Smooth muscle cell (in vitro differentiated cells): ENCODE measurements at regions not wholly inside any gene's neighbourhood (a gene's known extent, or its start where the extent isn't known, plus 50 kb on each side); places are given as distances from the start of the nearest gene placed in this dataset.

Experiments
- DNase-seq: peaks from one replicate; lab custom pipeline; 2025; ENCODE audit not compliant: unreplicated experiment; lab: John Stamatoyannopoulos, UW
- H2AFZ ChIP-seq: fragments of 200-600 bp; sonication (generic); 2 replicates; pipeline ENCODE4 v1.6.0; 2016; ENCODE audit warnings: antibody characterized with exemption, low read depth, mild to moderate bottlenecking
- H3F3A ChIP-seq: fragments of 200-600 bp; sonication (generic); 2 replicates; pipeline ENCODE4 v1.6.0; 2017; ENCODE audit warnings: antibody characterized with exemption, low read depth
- H3K27ac ChIP-seq: fragments of 200-600 bp; sonication (generic); 2 replicates; pipeline ENCODE4 v1.5.1; 2016; ENCODE audit warnings: low read depth, mild to moderate bottlenecking
- H3K27me3 ChIP-seq: fragments of 200-600 bp; sonication (generic); 2 replicates; pipeline ENCODE4 v1.6.1; 2016; ENCODE audit warnings: low read depth, mild to moderate bottlenecking
- H3K36me3 ChIP-seq: fragments of 200-600 bp; sonication (generic); 2 replicates; pipeline ENCODE4 v1.5.1; 2016; ENCODE audit warnings: low read depth
- H3K4me1 ChIP-seq: fragments of 200-600 bp; sonication (generic); 2 replicates; pipeline ENCODE4 v1.5.1; 2016; ENCODE audit warnings: low read depth
- H3K4me2 ChIP-seq: fragments of 200-600 bp; sonication (generic); 2 replicates; pipeline ENCODE4 v1.6.0; 2016; ENCODE audit warnings: mild to moderate bottlenecking
- H3K4me3 ChIP-seq: fragments of 200-600 bp; sonication (generic); 2 replicates; pipeline ENCODE4 v1.5.1; 2016; ENCODE audit warnings: mild to moderate bottlenecking
- H3K79me2 ChIP-seq: fragments of 200-600 bp; sonication (generic); 2 replicates; pipeline ENCODE4 v1.6.0; 2016; ENCODE audit warnings: low read depth, mild to moderate bottlenecking
- H3K9ac ChIP-seq: fragments of 200-600 bp; sonication (generic); 2 replicates; pipeline ENCODE4 v1.6.0; 2016; ENCODE audit warnings: low read depth
- H3K9me3 ChIP-seq: fragments of 200-600 bp; sonication (generic); replicated peaks from 2 replicates; pipeline ENCODE4 v1.5.1; 2016; ENCODE audit warnings: low read depth
- H4K20me1 ChIP-seq: fragments of 200-600 bp; sonication (generic); 2 replicates; pipeline ENCODE4 v1.6.0; 2016; ENCODE audit warnings: low read depth
- CTCF ChIP-seq: fragments of 200-600 bp; sonication (generic); IDR thresholded peaks from 2 replicates; pipeline ENCODE4 v1.5.1; 2017; ENCODE audit warnings: borderline replicate concordance, mild to moderate bottlenecking, antibody characterized with exemption; ENCODE audit not compliant: insufficient read depth, poor library complexity, severe bottlenecking
- WGBS: methylation state at CpG from one replicate; pipeline ENCODE4 v1.1.7; 2016; ENCODE audit warnings: low lambda C conversion rate; 5-methylcytosine and 5-hydroxymethylcytosine counted together

- Histone ChIP-seq H3K36me3 (no peaks in the 10 kb centered on the region), H3K4me1 (no peaks in the 10 kb centered on the region), H2AFZ (no peak overlapping the region), H3K4me3 (no peak overlapping the region), H3K79me2 (no peaks in the 10 kb centered on the region), H3K27me3 (no peaks in the 10 kb centered on the region), H4K20me1 (no peaks in the 10 kb centered on the region), H3K9ac (no peak overlapping the region), H3K4me2 (no peak overlapping the region), H3K27ac (no peak overlapping the region), H3K9me3 (no peaks in the 10 kb centered on the region), H3F3A (no peaks in the 10 kb centered on the region)
- no peak for DNase-seq
- WGBS: 100% methylated on average over 1 of the region's 1 CpG
- no peak for TF ChIP-seq CTCF
These were observed 193.7 kb upstream of the FRMD6 start for GRCh38 chr14:51457843-51458562.

GRCh38 chr14:51458563-51458955, 193.2 kb upstream of the FRMD6 start:
- no peaks in the 10 kb centered on the region for H3K36me3 ChIP-seq
- H3K4me2 ChIP-seq: no peak overlapping the region
- no peak overlapping the region for H2AFZ ChIP-seq
- no peaks in the 10 kb centered on the region for H3F3A ChIP-seq
- no peaks in the 10 kb centered on the region for H3K79me2 ChIP-seq
- no peaks in the 10 kb centered on the region for H4K20me1 ChIP-seq
- H3K4me1 ChIP-seq: no peaks in the 10 kb centered on the region
- WGBS: 26% methylated on average over 1 of the region's 1 CpG
- no peak overlapping the region for H3K4me3 ChIP-seq
- no peak overlapping the region for H3K9ac ChIP-seq
- H3K27me3 ChIP-seq: no peaks in the 10 kb centered on the region
- DNase-seq: no peak
- H3K27ac ChIP-seq: peak overlapping the region; percentile 2
- H3K9me3 ChIP-seq: no peaks in the 10 kb centered on the region
- no peak for TF ChIP-seq CTCF

GRCh38 chr14:51460011-51460410, 191.7 kb upstream of the FRMD6 start:
- Histone ChIP-seq H3K27me3 (no peaks in the 10 kb centered on the region), H3K9me3 (no peaks in the 10 kb centered on the region), H3K36me3 (no peaks in the 10 kb centered on the region), H3K27ac (no peak overlapping the region), H3K9ac (no peak overlapping the region), H3K4me3 (no peak overlapping the region), H3K79me2 (no peaks in the 10 kb centered on the region), H3F3A (no peaks in the 10 kb centered on the region), H3K4me2 (no peak overlapping the region), H2AFZ (no peak overlapping the region), H3K4me1 (no peaks in the 10 kb centered on the region), H4K20me1 (no peaks in the 10 kb centered on the region)
- DNase-seq: no peak
- 66% methylated on average over 1 of the region's 1 CpG for WGBS
- TF ChIP-seq CTCF: no peak

- 77% methylated on average over 3 of the region's 3 CpGs for WGBS
- Histone ChIP-seq H3K27ac (no peak overlapping the region), H3K4me1 (no peaks in the 10 kb centered on the region)
These were observed 189.5 kb upstream of the FRMD6 start for GRCh38 chr14:51462182-51462581.

More at GRCh38 chr14:51462182-51462581, 189.5 kb upstream of the FRMD6 start:
- DNase-seq: no peak
- no peaks in the 10 kb centered on the region for H4K20me1 ChIP-seq
- H2AFZ ChIP-seq: no peak overlapping the region
- H3K79me2 ChIP-seq: no peaks in the 10 kb centered on the region
- no peaks in the 10 kb centered on the region for H3K36me3 ChIP-seq
- no peak overlapping the region for H3K4me3 ChIP-seq
- H3F3A ChIP-seq: no peaks in the 10 kb centered on the region
- no peak overlapping the region for H3K9ac ChIP-seq
- no peak overlapping the region for H3K4me2 ChIP-seq
- no peaks in the 10 kb centered on the region for H3K9me3 ChIP-seq
- no peaks in the 10 kb centered on the region for H3K27me3 ChIP-seq
- TF ChIP-seq CTCF: no peak
